Mucosa of stomach (tissue), 1 donor: ENCODE measurements at regions not wholly inside any gene's neighbourhood (a gene's known extent, or its start where the extent isn't known, plus 50 kb on each side); places are given as distances from the start of the nearest gene placed in this dataset.

ENCODE experiments used
- H3K27me3 ChIP-seq: one replicate; pipeline ENCODE4 v1.7.0; 2013; ENCODE audit warnings: mild to moderate bottlenecking, low read length; ENCODE audit not compliant: control insufficient read depth, insufficient read depth
- H3K36me3 ChIP-seq: one replicate; pipeline ENCODE4 v1.7.0; 2013; ENCODE audit warnings: low read length; ENCODE audit not compliant: control insufficient read depth, insufficient read depth
- H3K4me1 ChIP-seq: one replicate; pipeline ENCODE4 v1.7.0; 2013; ENCODE audit warnings: mild to moderate bottlenecking, low read length; ENCODE audit not compliant: control insufficient read depth, insufficient read depth
- H3K4me3 ChIP-seq: one replicate; pipeline ENCODE4 v1.7.0; 2013; ENCODE audit warnings: low read length
- H3K9ac ChIP-seq: one replicate; pipeline ENCODE4 v1.7.0; 2013; ENCODE audit warnings: mild to moderate bottlenecking, low read length, moderate library complexity
- H3K9me3 ChIP-seq: one replicate; pipeline ENCODE4 v1.7.0; 2013; ENCODE audit warnings: mild to moderate bottlenecking, low read length, moderate library complexity; ENCODE audit not compliant: control insufficient read depth
- donor health status: Pancreatic carcinoma.

- Histone ChIP-seq H3K27me3 (no peaks in the 10 kb centered on the region), H3K9me3 (no peaks in the 10 kb centered on the region), H3K36me3 (no peaks in the 10 kb centered on the region), H3K4me1 (no peaks in the 10 kb centered on the region), H3K4me3 (no peak overlapping the region), H3K9ac (no peak overlapping the region)
Measured at GRCh38 chr14:53327716-53328115, 174.6 kb upstream of the DDHD1 start.

DNA sequence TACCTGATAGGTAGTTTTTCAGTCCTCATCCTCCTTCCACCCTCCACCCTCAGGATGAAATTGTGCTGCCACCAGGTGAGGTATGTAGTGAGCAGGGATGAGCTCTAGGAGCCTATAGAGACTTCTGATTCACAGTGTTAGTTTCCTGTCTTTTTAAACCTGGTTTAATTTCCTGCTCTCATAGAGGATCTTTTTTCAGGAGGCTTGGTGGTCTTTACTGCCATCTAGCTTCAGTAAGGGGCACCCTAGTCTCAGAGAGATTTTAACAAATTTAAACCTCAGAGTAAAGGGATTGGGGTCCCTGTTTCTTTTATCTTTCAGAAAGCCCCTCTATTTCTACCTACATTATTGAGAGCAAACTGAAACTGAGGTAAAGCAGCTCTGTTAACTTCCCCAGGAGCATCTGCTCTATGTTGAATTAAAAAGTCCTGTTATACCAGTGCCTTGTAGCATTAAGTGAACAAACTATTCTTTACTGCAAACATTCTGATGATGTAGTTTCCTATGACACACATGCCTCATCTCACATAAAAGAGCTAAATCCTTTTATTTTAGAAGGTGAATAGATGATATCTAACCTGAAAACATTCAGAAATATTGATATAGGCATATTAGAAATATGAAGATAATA is 172.2 kb upstream of the DDHD1 start:
- Histone ChIP-seq H3K4me3 (no peak overlapping the region), H3K9ac (no peak overlapping the region), H3K9me3 (no peaks in the 10 kb centered on the region), H3K27me3 (no peaks in the 10 kb centered on the region), H3K4me1 (no peaks in the 10 kb centered on the region), H3K36me3 (no peaks in the 10 kb centered on the region)

DNA sequence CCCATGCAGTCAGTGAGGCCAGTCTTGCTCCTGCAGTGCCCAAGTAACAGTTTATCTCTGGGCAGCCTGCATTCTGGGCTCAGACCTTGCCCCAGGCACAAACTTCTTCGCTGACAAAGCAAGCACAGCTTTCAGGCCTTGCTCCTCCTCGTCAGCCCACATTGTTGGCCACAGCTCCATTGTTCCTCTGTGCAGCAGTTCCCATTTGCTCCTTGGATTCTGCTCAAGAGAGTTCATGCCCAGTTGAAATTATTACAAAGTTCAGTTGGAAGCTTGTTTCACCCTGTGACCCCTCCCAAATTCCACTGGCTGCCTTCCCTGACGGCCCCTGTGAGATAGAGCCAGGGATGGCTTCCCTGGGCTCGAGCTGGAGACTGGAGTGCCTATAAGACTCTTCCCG is 163.4 kb upstream of the DDHD1 start:
- Histone ChIP-seq H3K9ac (no peak overlapping the region), H3K27me3 (no peaks in the 10 kb centered on the region), H3K4me3 (no peak overlapping the region), H3K36me3 (no peaks in the 10 kb centered on the region), H3K9me3 (no peaks in the 10 kb centered on the region), H3K4me1 (no peaks in the 10 kb centered on the region)

DNA sequence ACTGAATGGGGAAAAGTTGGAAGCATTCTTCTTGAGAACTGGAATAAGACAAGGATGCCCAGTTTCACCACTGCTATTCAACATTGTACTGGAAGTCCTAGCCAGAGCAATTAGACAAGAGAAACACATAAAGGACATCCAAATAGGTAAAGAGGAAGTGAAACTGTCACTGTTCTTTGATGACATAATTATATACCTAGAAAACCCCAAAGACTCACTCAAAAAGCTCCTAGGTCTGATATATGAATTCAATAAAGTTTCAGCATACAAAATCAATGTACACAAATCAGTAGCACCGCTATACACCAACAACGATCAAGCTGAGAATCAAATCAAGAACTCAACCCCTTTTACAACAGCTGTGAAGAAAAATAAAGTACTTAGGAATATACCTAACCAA is 157.3 kb upstream of the DDHD1 start:
- Histone ChIP-seq H3K4me3 (no peak overlapping the region), H3K9me3 (no peaks in the 10 kb centered on the region), H3K27me3 (no peaks in the 10 kb centered on the region), H3K4me1 (no peaks in the 10 kb centered on the region), H3K9ac (no peak overlapping the region), H3K36me3 (no peaks in the 10 kb centered on the region)

GRCh38 chr14:53306911-53307310 is 153.8 kb upstream of the DDHD1 start:
- H3K36me3 ChIP-seq, result no peaks in the 10 kb centered on the region
- H3K9me3 ChIP-seq, result no peaks in the 10 kb centered on the region
- H3K4me1 ChIP-seq, result no peaks in the 10 kb centered on the region
- H3K27me3 ChIP-seq, result no peaks in the 10 kb centered on the region
- H3K9ac ChIP-seq, result no peak overlapping the region
- no peak overlapping the region for H3K4me3 ChIP-seq

GRCh38 chr14:53306267-53306721 is 153.2 kb upstream of the DDHD1 start:
- no peak overlapping the region for H3K9ac ChIP-seq
- H3K4me3 ChIP-seq, result no peak overlapping the region
- no peaks in the 10 kb centered on the region for H3K27me3 ChIP-seq
- H3K36me3 ChIP-seq, result no peaks in the 10 kb centered on the region
- no peaks in the 10 kb centered on the region for H3K4me1 ChIP-seq
- H3K9me3 ChIP-seq, result no peaks in the 10 kb centered on the region

DNA sequence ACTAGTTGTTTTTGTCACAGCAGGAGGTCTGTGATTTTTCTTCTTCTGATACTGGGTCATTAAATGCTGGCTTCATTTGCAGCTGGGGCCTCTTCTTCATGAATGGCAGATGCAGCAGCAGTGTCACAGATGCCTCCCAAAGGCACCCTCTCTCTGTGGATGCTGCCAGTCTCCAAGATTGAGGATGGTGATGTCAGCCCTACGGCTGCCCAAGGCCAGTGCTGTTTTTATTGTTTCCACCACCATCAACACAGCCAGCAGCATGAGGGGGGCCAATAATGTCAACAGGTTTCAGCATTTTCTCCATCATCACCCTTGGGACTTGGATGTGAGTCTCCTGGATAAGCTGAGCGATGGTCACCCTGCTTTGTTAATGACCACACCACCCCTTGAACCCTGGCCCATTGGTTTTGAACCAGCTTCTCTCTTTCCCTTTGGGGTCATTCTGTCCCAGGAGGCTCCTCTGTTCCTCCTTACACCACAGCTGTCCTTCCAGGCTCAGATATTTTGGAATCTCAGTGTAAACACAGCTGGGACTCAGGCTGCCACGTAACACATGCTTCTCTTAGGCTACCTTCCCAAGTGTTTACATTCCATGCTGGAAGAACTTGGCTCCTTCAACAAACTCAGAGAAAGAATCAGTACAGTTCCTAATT is 151.7 kb upstream of the DDHD1 start:
- Histone ChIP-seq H3K9ac (no peak overlapping the region), H3K36me3 (no peaks in the 10 kb centered on the region), H3K27me3 (no peaks in the 10 kb centered on the region), H3K4me3 (no peak overlapping the region), H3K9me3 (no peaks in the 10 kb centered on the region), H3K4me1 (no peaks in the 10 kb centered on the region)

- H3K27me3 ChIP-seq, result no peaks in the 10 kb centered on the region
- no peaks in the 10 kb centered on the region for H3K9me3 ChIP-seq
- no peak overlapping the region for H3K9ac ChIP-seq
- H3K4me3 ChIP-seq, result no peak overlapping the region
- no peaks in the 10 kb centered on the region for H3K4me1 ChIP-seq
- no peaks in the 10 kb centered on the region for H3K36me3 ChIP-seq
Measured at GRCh38 chr14:53295985-53296582, 143.0 kb upstream of the DDHD1 start.

DNA sequence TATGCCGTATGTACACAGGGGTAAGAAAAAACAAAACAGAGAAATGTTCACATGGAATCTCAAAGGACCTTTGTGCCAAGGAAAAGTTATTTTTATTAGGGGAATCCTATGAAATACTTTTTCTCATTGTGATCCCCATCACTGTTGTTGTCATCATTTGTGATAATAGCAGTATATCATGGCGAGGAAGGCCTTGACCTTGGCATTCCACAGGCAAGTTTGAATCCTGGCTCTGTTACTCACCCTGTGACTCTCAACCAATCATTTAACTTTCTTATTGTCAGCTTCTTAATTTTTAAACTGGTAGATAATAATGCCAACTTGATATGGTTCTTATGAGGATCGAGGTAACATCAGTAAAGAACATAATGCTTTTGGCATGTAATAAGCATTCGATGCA is 142.2 kb upstream of the DDHD1 start:
- H3K9me3 ChIP-seq, result no peaks in the 10 kb centered on the region
- H3K36me3 ChIP-seq, result no peaks in the 10 kb centered on the region

GRCh38 chr14:53286301-53286700 is 133.2 kb upstream of the DDHD1 start:
- Histone ChIP-seq H3K4me1 (no peaks in the 10 kb centered on the region), H3K9me3 (no peaks in the 10 kb centered on the region), H3K4me3 (no peak overlapping the region)

More for the DNA sequence above, 142.2 kb upstream of the DDHD1 start:
- Histone ChIP-seq H3K27me3 (no peaks in the 10 kb centered on the region), H3K4me1 (no peaks in the 10 kb centered on the region), H3K9ac (no peak overlapping the region), H3K4me3 (no peak overlapping the region)

DNA sequence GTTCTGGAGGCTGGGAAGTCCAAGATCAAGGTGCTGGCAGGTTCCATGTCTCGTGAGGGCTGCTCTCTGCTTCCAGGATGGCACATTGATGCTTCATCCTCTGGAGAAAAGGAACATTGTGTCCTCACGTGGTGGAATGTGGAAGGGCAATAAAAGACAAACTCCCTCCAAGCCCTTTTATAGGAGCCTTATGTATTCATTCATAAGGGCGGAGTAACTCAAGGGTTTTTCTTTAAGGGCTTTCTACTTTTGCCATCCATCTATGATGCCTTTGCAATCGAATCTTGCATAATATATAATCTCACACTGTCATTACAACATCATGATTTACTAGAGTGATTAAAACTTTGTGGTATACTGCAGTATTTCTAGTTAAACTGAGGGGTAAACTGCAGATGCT is 132.7 kb upstream of the DDHD1 start:
- Histone ChIP-seq H3K36me3 (no peaks in the 10 kb centered on the region), H3K27me3 (no peaks in the 10 kb centered on the region), H3K4me1 (no peaks in the 10 kb centered on the region), H3K4me3 (no peak overlapping the region), H3K9me3 (no peaks in the 10 kb centered on the region), H3K9ac (no peak overlapping the region)

More at GRCh38 chr14:53286301-53286700, 133.2 kb upstream of the DDHD1 start:
- Histone ChIP-seq H3K36me3 (no peaks in the 10 kb centered on the region), H3K9ac (no peak overlapping the region), H3K27me3 (no peaks in the 10 kb centered on the region)

GRCh38 chr14:53285064-53285463 is 131.9 kb upstream of the DDHD1 start:
- no peaks in the 10 kb centered on the region for H3K36me3 ChIP-seq
- H3K27me3 ChIP-seq, result no peaks in the 10 kb centered on the region
- H3K9ac ChIP-seq, result no peak overlapping the region
- no peak overlapping the region for H3K4me3 ChIP-seq
- H3K4me1 ChIP-seq, result no peaks in the 10 kb centered on the region
- H3K9me3 ChIP-seq, result no peaks in the 10 kb centered on the region
